Left lung (tissue), 4 donors: ENCODE measurements at regions not wholly inside any gene's neighbourhood (a gene's known extent, or its start where the extent isn't known, plus 50 kb on each side); places are given as distances from the start of the nearest gene placed in this dataset.
A peak's percentile ranks its signal among the peaks of the same experiment; 100 is the strongest.

Experiments used
- ATAC-seq: fragments of 200-7000 bp; cut with Tn5 transposase; one replicate; pipeline ENCODE4 v1.9.1; 2020; ENCODE audit warnings: moderate library complexity
- DNase-seq, 4 donors: peaks; one replicate each; pipeline ENCODE4 v3.0.0-alpha.2; 2013 to 2020
- H3K27ac ChIP-seq, 2 donors: fragments of 200-600 bp; sonication (generic) in 1 of 2; one replicate each; pipeline versions ENCODE4 v1.5.0 to v1.8.0; 2020 to 2021
- H3K27me3 ChIP-seq, 2 donors: fragments of 200-600 bp; sonication (generic) in 1 of 2; one replicate each; pipeline versions ENCODE4 v1.5.0 to v1.8.0; 2020 to 2021
- H3K36me3 ChIP-seq, 2 donors: fragments of 200-600 bp; sonication (generic) in 1 of 2; one replicate each; pipeline versions ENCODE4 v1.5.0 to v1.8.0; 2020 to 2021
- H3K4me1 ChIP-seq, 2 donors: fragments of 200-600 bp; one replicate each; pipeline ENCODE4 v1.8.0; 2021
- H3K4me3 ChIP-seq, 2 donors: fragments of 200-600 bp; sonication (generic) in 1 of 2; one replicate each; pipeline versions ENCODE4 v1.5.0 to v1.8.0; 2020 to 2021; ENCODE audit warnings: mild to moderate bottlenecking in 1 of 2
- H3K9me3 ChIP-seq, 2 donors: fragments of 200-600 bp; sonication (generic) in 1 of 2; one replicate each; pipeline versions ENCODE4 v1.5.0 to v1.8.0; 2020 to 2021
- intact Hi-C, 2 donors: fragments of 100-400 bp; cut with DNase I; formaldehyde crosslinking; loops; one replicate each; pipeline versions ENCODE4 v1.11.2 to v1.14.2; 2022
- TF ChIP-seq, protein P1 (sequence below), 2 donors: fragments of 200-600 bp; sonication (generic) in 1 of 2; IDR thresholded peaks; one replicate each; pipeline versions ENCODE4 v1.5.0 to v1.8.0; 2021; ENCODE audit warnings: antibody characterized with exemption in 2 of 2
- donor health status: DM: no; HTN: yes; CAD: no.
- donor health status: DM: no; HTN: no; CAD: no.

GRCh38 chr2:524442-524841 is 152.8 kb downstream of the TMEM18 start:
- TF ChIP-seq, protein P1, sequence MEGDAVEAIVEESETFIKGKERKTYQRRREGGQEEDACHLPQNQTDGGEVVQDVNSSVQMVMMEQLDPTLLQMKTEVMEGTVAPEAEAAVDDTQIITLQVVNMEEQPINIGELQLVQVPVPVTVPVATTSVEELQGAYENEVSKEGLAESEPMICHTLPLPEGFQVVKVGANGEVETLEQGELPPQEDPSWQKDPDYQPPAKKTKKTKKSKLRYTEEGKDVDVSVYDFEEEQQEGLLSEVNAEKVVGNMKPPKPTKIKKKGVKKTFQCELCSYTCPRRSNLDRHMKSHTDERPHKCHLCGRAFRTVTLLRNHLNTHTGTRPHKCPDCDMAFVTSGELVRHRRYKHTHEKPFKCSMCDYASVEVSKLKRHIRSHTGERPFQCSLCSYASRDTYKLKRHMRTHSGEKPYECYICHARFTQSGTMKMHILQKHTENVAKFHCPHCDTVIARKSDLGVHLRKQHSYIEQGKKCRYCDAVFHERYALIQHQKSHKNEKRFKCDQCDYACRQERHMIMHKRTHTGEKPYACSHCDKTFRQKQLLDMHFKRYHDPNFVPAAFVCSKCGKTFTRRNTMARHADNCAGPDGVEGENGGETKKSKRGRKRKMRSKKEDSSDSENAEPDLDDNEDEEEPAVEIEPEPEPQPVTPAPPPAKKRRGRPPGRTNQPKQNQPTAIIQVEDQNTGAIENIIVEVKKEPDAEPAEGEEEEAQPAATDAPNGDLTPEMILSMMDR (IDR thresholded peaks at IDR 0.05) = no peak
- peaks cover 0 to 8% of the 10 kb centered on the region in 2 donors for H3K27me3 ChIP-seq
- no peaks in the 10 kb centered on the region for H3K36me3 ChIP-seq
- DNase-seq = no peak
- no peaks in the 10 kb centered on the region for H3K4me1 ChIP-seq
- H3K9me3 ChIP-seq = peaks cover 0 to 4% of the 10 kb centered on the region in 2 donors
- H3K27ac ChIP-seq = no peak overlapping the region
- peak; percentile 26 for ATAC-seq
- intact Hi-C loops = no loop called here
- no peak overlapping the region for H3K4me3 ChIP-seq

- Histone ChIP-seq H3K9me3 (no peaks in the 10 kb centered on the region), H3K4me1 (no peaks in the 10 kb centered on the region), H3K4me3 (no peak overlapping the region), H3K27me3 (peaks cover 0 to 8% of the 10 kb centered on the region in 2 donors), H3K36me3 (no peaks in the 10 kb centered on the region), H3K27ac (no peak overlapping the region)
- no peak for ATAC-seq
- DNase-seq = no peak
- intact Hi-C loops = no loop called here
- TF ChIP-seq, protein P1 (IDR thresholded peaks at IDR 0.05) = no peak
Measured at GRCh38 chr2:523698-524270, 153.4 kb downstream of the TMEM18 start.

DNA sequence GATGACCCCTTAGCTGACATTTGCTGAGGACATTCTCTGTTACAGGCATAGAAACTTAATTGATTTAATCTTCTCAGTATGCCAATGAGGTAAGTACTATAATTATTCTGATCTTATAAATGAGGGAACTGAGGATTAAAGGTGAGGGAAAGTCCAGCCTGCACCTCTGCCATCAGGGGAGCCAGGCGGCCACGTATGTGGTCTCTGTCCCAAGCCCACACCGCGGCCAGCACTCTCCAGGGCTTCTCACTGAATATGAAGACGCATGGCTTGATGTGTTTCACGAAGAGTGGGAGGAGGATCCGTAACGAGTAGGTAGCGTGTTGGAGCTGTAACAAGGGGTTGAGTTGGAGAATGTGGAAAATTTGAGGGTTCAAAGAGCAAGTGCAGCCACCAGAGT is 154.4 kb downstream of the TMEM18 start:
- intact Hi-C loops = no loop called here
- H3K36me3 ChIP-seq = no peaks in the 10 kb centered on the region
- no peaks in the 10 kb centered on the region for H3K4me1 ChIP-seq
- H3K4me3 ChIP-seq = no peak overlapping the region
- H3K9me3 ChIP-seq = no peaks in the 10 kb centered on the region
- ATAC-seq (no peak), DNase-seq (no peak)
- H3K27ac ChIP-seq = no peak overlapping the region
- peaks cover 0 to 8% of the 10 kb centered on the region in 2 donors for H3K27me3 ChIP-seq
- TF ChIP-seq, protein P1 (IDR thresholded peaks at IDR 0.05) = no peak

GRCh38 chr2:521853-522530 is 155.2 kb downstream of the TMEM18 start:
- DNase-seq (no peak), ATAC-seq (no peak)
- Histone ChIP-seq H3K27ac (no peak overlapping the region), H3K4me3 (no peak overlapping the region), H3K4me1 (no peaks in the 10 kb centered on the region), H3K9me3 (no peaks in the 10 kb centered on the region), H3K36me3 (no peaks in the 10 kb centered on the region), H3K27me3 (peaks cover 0 to 8% of the 10 kb centered on the region in 2 donors)
- intact Hi-C loops = no loop called here
- TF ChIP-seq, protein P1 (IDR thresholded peaks at IDR 0.05) = no peak

- TF ChIP-seq, protein P1 (IDR thresholded peaks at IDR 0.05) = no peak
- intact Hi-C loops = no loop called here
- no peak for ATAC-seq
Measured at GRCh38 chr2:520663-521340, 156.4 kb downstream of the TMEM18 start.

More at GRCh38 chr2:520663-521340, 156.4 kb downstream of the TMEM18 start:
- H3K4me3 ChIP-seq = no peak overlapping the region
- H3K36me3 ChIP-seq = no peaks in the 10 kb centered on the region
- no peak for DNase-seq
- H3K4me1 ChIP-seq = no peaks in the 10 kb centered on the region
- no peaks in the 10 kb centered on the region for H3K9me3 ChIP-seq
- no peak overlapping the region for H3K27ac ChIP-seq
- H3K27me3 ChIP-seq = peaks cover 0 to 8% of the 10 kb centered on the region in 2 donors
